COLO668 (cell line): ENCODE measurements at regions not wholly inside any gene's neighbourhood (a gene's known extent, or its start where the extent isn't known, plus 50 kb on each side); places are given as distances from the start of the nearest gene placed in this dataset.

ENCODE experiments used
- DNase-seq: peaks from one replicate; lab custom pipeline; 2025; ENCODE audit not compliant: unreplicated experiment; lab: John Stamatoyannopoulos, UW

- no peak for DNase-seq
Observed at GRCh38 chr11:134474942-134475341, 62.9 kb upstream of the B3GAT1 start.

- no peak for DNase-seq
Observed at GRCh38 chr11:134474070-134474860, 62.2 kb upstream of the B3GAT1 start.

GRCh38 chr11:134471716-134472455, 59.8 kb upstream of the B3GAT1 start:
- no peak for DNase-seq

GRCh38 chr11:134471087-134471715, 59.2 kb upstream of the B3GAT1 start:
- no peak for DNase-seq

- DNase-seq = no peak
Observed at GRCh38 chr11:134470238-134470637, 58.2 kb upstream of the B3GAT1 start.

- no peak for DNase-seq
Observed at GRCh38 chr11:134469627-134470026, 57.6 kb upstream of the B3GAT1 start.

GRCh38 chr11:134468796-134469195, 56.8 kb upstream of the B3GAT1 start:
- DNase-seq = peak; percentile 25

GRCh38 chr11:134468081-134468668, 56.1 kb upstream of the B3GAT1 start:
- peak; percentile 38 for DNase-seq

- peak; percentile 42 for DNase-seq
Observed at GRCh38 chr11:134466610-134467567, 54.8 kb upstream of the B3GAT1 start.

- peak; percentile 35 for DNase-seq
Observed at GRCh38 chr11:134466156-134466555, 54.1 kb upstream of the B3GAT1 start.

GRCh38 chr11:134464981-134465730, 53.1 kb upstream of the B3GAT1 start:
- no peak for DNase-seq

- no peak for DNase-seq
Observed at GRCh38 chr11:134464196-134464595, 52.2 kb upstream of the B3GAT1 start.

GRCh38 chr11:134463716-134464115, 51.7 kb upstream of the B3GAT1 start:
- DNase-seq = no peak
